GM23248 (cell line): ENCODE measurements at regions not wholly inside any gene's neighbourhood (a gene's known extent, or its start where the extent isn't known, plus 50 kb on each side); places are given as distances from the start of the nearest gene placed in this dataset.

Source experiments
- DNase-seq: peaks from one replicate; pipeline ENCODE4 v3.0.0-alpha.2; 2015
- H2AFZ ChIP-seq: fragments of 200-600 bp; sonication (generic); 2 replicates; pipeline ENCODE4 v1.6.1; 2016; ENCODE audit warnings: antibody characterized with exemption
- H3F3A ChIP-seq: fragments of 200-600 bp; sonication (generic); 2 replicates; pipeline ENCODE4 v1.6.1; 2016; ENCODE audit warnings: mild to moderate bottlenecking, antibody characterized with exemption, mixed run types; ENCODE audit not compliant: insufficient read depth
- H3K27ac ChIP-seq: fragments of 200-600 bp; sonication (generic); 2 replicates; pipeline ENCODE4 v1.5.1; 2016; ENCODE audit warnings: mild to moderate bottlenecking
- H3K27me3 ChIP-seq: fragments of 200-600 bp; sonication (generic); replicated peaks from 2 replicates; pipeline ENCODE4 v1.6.1; 2016; ENCODE audit warnings: mild to moderate bottlenecking; ENCODE audit not compliant: insufficient read depth
- H3K36me3 ChIP-seq: fragments of 200-600 bp; sonication (generic); 2 replicates; pipeline ENCODE4 v1.6.1; 2016; ENCODE audit warnings: low read depth, mild to moderate bottlenecking
- H3K4me1 ChIP-seq: fragments of 200-600 bp; sonication (generic); 2 replicates; pipeline ENCODE4 v1.6.1; 2016; ENCODE audit warnings: mild to moderate bottlenecking; ENCODE audit not compliant: insufficient read depth
- H3K4me2 ChIP-seq: fragments of 200-600 bp; sonication (generic); one replicate; pipeline ENCODE4 v1.6.1; 2016; ENCODE audit warnings: mild to moderate bottlenecking; ENCODE audit not compliant: unreplicated experiment
- H3K4me3 ChIP-seq: fragments of 200-600 bp; sonication (generic); 2 replicates; pipeline ENCODE4 v1.5.1; 2016; ENCODE audit warnings: mild to moderate bottlenecking
- H3K79me2 ChIP-seq: fragments of 200-600 bp; sonication (generic); 2 replicates; pipeline ENCODE4 v1.6.1; 2016; ENCODE audit warnings: mild to moderate bottlenecking; ENCODE audit not compliant: insufficient read depth
- H3K9ac ChIP-seq: fragments of 200-600 bp; sonication (generic); 2 replicates; pipeline ENCODE4 v1.6.1; 2016; ENCODE audit warnings: mild to moderate bottlenecking
- H3K9me2 ChIP-seq: fragments of 200-600 bp; sonication (generic); 2 replicates; pipeline ENCODE4 v1.6.1; 2016; ENCODE audit warnings: mixed run types, mild to moderate bottlenecking, moderate library complexity; ENCODE audit not compliant: insufficient read depth
- H3K9me3 ChIP-seq: fragments of 200-600 bp; sonication (generic); one replicate; pipeline ENCODE4 v1.6.1; 2017; ENCODE audit warnings: low read depth
- H4K20me1 ChIP-seq: fragments of 200-600 bp; sonication (generic); 2 replicates; pipeline ENCODE4 v1.6.0; 2016; ENCODE audit not compliant: insufficient read depth
- EZH2 ChIP-seq: fragments of 200-600 bp; sonication (generic); IDR thresholded peaks from 2 replicates; pipeline ENCODE4 v1.6.1; 2018; ENCODE audit warnings: antibody characterized with exemption, mild to moderate bottlenecking; ENCODE audit not compliant: insufficient read depth, poor library complexity, severe bottlenecking
- EZH2phosphoT487 ChIP-seq: fragments of 200-600 bp; sonication (generic); IDR thresholded peaks from 2 replicates; pipeline ENCODE4 v1.6.1; 2018; ENCODE audit warnings: antibody characterized with exemption, moderate library complexity, mild to moderate bottlenecking, low read depth; ENCODE audit not compliant: insufficient read depth
- WGBS, 2 experiments: methylation state at CpG; one replicate each; pipeline ENCODE4 v1.1.6; 2015 to 2017; ENCODE audit warnings: low lambda C conversion rate in 2 of 2, low coverage in 1 of 2; ENCODE audit errors: missing lambda C conversion rate in 2 of 2; 5-methylcytosine and 5-hydroxymethylcytosine counted together
- in situ Hi-C: fragments of 300-500 bp; cut with MboI; formaldehyde crosslinking; loops from 2 replicates; pipeline ENCODE4 v1.15.0; 2020

DNA sequence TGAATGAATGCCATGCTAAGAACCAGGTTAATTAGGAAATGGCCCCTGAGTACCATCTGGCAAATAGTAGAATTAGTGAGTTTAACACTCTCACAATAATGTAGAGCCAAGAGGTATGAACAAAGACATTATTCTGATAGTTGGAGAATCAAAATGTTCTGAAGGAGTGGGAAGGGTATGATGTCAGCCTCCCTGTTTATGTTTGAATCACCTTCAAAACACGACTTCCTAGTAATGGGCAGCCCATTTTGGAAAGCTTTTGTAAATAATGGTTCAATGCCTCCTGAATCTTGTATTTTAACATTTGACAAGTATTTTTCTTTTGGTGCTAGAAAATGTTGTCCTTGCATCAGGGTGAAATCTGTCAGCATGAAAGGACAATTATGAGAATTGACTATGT, 108.3 kb downstream of the DSEL start:
- H3K27ac ChIP-seq: no peak overlapping the region
- H3K9me3 ChIP-seq: no peaks in the 10 kb centered on the region
- no peaks in the 10 kb centered on the region for H3K79me2 ChIP-seq
- H4K20me1 ChIP-seq: no peaks in the 10 kb centered on the region
- no peaks in the 10 kb centered on the region for H3K27me3 ChIP-seq
- peak; percentile 8 for DNase-seq
- H3K9ac ChIP-seq: no peak overlapping the region
- TF ChIP-seq EZH2phosphoT487: no peak
- no peak for TF ChIP-seq EZH2
- H3K9me2 ChIP-seq: no peaks in the 10 kb centered on the region
- in situ Hi-C loops: no loop called here
- H2AFZ ChIP-seq: no peak overlapping the region
- peaks cover 15% of the 10 kb centered on the region for H3K4me1 ChIP-seq
- WGBS, 2 experiments: 58 to 67% methylated on average over 1 of the region's 1 CpG
- no peak overlapping the region for H3K4me3 ChIP-seq
- H3K4me2 ChIP-seq: no peak overlapping the region
- no peaks in the 10 kb centered on the region for H3K36me3 ChIP-seq
- peaks cover 1% of the 10 kb centered on the region; the same call in 1 of the 2 replicates for H3F3A ChIP-seq

DNA sequence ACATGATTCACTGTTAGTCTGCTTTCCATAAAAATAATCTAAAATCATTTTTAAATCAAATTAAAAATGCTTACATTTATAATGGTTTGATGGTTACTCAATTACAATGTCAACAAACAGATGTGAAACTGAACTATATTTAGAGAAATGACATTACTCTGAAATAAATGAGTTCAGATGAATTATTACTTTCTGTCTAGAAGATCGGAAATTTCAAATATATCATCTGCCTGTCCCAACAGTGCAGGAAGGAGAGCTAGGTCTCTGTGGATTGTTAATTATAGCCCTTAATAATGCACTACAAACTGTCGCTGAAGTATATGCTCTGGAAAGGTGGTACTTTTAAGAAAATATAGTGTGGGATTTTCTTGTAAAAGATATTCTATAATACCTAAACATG, 109.8 kb downstream of the DSEL start:
- 83 to 90% methylated on average over 2 of the region's 2 CpGs for WGBS, 2 experiments
- H3K9me3 ChIP-seq: no peaks in the 10 kb centered on the region
- in situ Hi-C loops: no loop called here

DNA sequence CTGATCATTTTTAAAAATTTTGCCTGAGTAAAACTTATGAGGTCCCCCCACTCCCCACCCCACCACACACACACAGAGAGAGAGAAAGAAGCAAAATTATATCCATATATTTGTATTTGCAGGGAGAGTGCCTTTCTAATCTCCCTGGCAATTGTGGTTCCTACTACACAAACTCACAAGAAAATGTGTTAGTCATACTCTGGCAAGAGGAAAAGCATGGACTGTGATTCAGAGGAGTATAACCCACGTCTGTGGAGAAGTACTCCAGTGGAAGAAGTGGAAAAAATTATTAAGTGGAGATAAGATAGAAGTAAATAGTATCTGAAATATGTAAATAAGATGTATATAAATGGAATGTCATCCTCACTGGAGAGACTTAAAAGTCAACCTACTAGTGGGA, 114.0 kb downstream of the DSEL start:
- peak; percentile 84 for DNase-seq
- Histone ChIP-seq H3K4me2 (no peak overlapping the region), H3K4me3 (no peak overlapping the region), H3F3A (peaks cover 7% of the 10 kb centered on the region; the same call in 1 of the 2 replicates), H3K9ac (no peak overlapping the region), H3K27me3 (no peaks in the 10 kb centered on the region), H3K27ac (peak overlapping the region; percentile 21; the same call in 1 of the 2 replicates), H3K9me3 (peaks cover 6% of the 10 kb centered on the region), H3K79me2 (no peaks in the 10 kb centered on the region), H3K36me3 (no peaks in the 10 kb centered on the region), H3K9me2 (no peaks in the 10 kb centered on the region), H3K4me1 (peaks cover 12% of the 10 kb centered on the region), H2AFZ (no peak overlapping the region), H4K20me1 (no peaks in the 10 kb centered on the region)
- WGBS, 2 experiments: 0 to 5% methylated on average over 1 of the region's 1 CpG
- TF ChIP-seq EZH2phosphoT487: no peak
- no peak for TF ChIP-seq EZH2
- in situ Hi-C loops: no loop called here

More for the DNA sequence above, 109.8 kb downstream of the DSEL start:
- H3K9me2 ChIP-seq: no peaks in the 10 kb centered on the region
- H3K4me3 ChIP-seq: no peak overlapping the region
- no peak overlapping the region for H3K9ac ChIP-seq
- no peak overlapping the region for H3K27ac ChIP-seq
- no peak overlapping the region for H2AFZ ChIP-seq
- TF ChIP-seq EZH2: no peak
- no peak for TF ChIP-seq EZH2phosphoT487
- no peaks in the 10 kb centered on the region for H3K36me3 ChIP-seq
- peaks cover 27% of the 10 kb centered on the region for H3K4me1 ChIP-seq
- no peaks in the 10 kb centered on the region for H3K79me2 ChIP-seq
- DNase-seq: no peak
- peaks cover 7% of the 10 kb centered on the region; the same call in 1 of the 2 replicates for H3F3A ChIP-seq
- no peak overlapping the region for H3K4me2 ChIP-seq
- H3K27me3 ChIP-seq: no peaks in the 10 kb centered on the region
- H4K20me1 ChIP-seq: no peaks in the 10 kb centered on the region

- Histone ChIP-seq H3K27me3 (no peaks in the 10 kb centered on the region), H3K79me2 (no peaks in the 10 kb centered on the region), H3K9me3 (peaks cover 9% of the 10 kb centered on the region), H3K36me3 (no peaks in the 10 kb centered on the region), H3F3A (peaks cover 7% of the 10 kb centered on the region; the same call in 1 of the 2 replicates), H2AFZ (no peak overlapping the region), H3K4me2 (no peak overlapping the region), H4K20me1 (no peaks in the 10 kb centered on the region), H3K9me2 (no peaks in the 10 kb centered on the region), H3K9ac (no peak overlapping the region), H3K27ac (no peak overlapping the region), H3K4me1 (peaks cover 12% of the 10 kb centered on the region), H3K4me3 (no peak overlapping the region)
- in situ Hi-C loops: no loop called here
- 84 to 88% methylated on average over 4 of the region's 4 CpGs for WGBS, 2 experiments
- TF ChIP-seq EZH2 (no peak), EZH2phosphoT487 (no peak)
- peak; percentile 44 for DNase-seq
Measured at GRCh38 chr18:67400502-67401117, 115.9 kb downstream of the DSEL start.

- no peaks in the 10 kb centered on the region for H3K9me3 ChIP-seq
- no peaks in the 10 kb centered on the region for H3K27me3 ChIP-seq
- no peak overlapping the region for H3K9ac ChIP-seq
- DNase-seq: peak; percentile 41
- H4K20me1 ChIP-seq: no peaks in the 10 kb centered on the region
- H3K9me2 ChIP-seq: no peaks in the 10 kb centered on the region
- 64 to 65% methylated on average over 3 of the region's 3 CpGs for WGBS, 2 experiments
- H2AFZ ChIP-seq: no peak overlapping the region
- H3F3A ChIP-seq: no peaks in the 10 kb centered on the region
- H3K4me3 ChIP-seq: no peak overlapping the region
- peaks cover 11% of the 10 kb centered on the region; the same call in 1 of the 2 replicates for H3K4me1 ChIP-seq
- no peak for TF ChIP-seq EZH2phosphoT487
- TF ChIP-seq EZH2: no peak
- in situ Hi-C loops: no loop called here
- no peaks in the 10 kb centered on the region for H3K36me3 ChIP-seq
- H3K27ac ChIP-seq: no peak overlapping the region
- H3K4me2 ChIP-seq: peak overlapping the region; percentile 10
- no peaks in the 10 kb centered on the region for H3K79me2 ChIP-seq
Measured at GRCh38 chr18:67386032-67386431, 130.5 kb downstream of the DSEL start.
